ENCODE measurements at regions not wholly inside any gene's neighbourhood (a gene's known extent, or its start where the extent isn't known, plus 50 kb on each side); places are given as distances from the start of the nearest gene placed in this dataset.
"Not testable (repeated sequence)": the region's sequence is repeated elsewhere in the genome, so short reads cannot be mapped to it uniquely, and the experiment has no call there.

- Histone ChIP-seq H3K4me1 (ENCODE audit: low read length) (no peaks in the 10 kb centered on the region), H2AFZ (ENCODE audit: low read depth, low read length) (no peak overlapping the region), H3K79me2 (ENCODE audit: low read length) (no peaks in the 10 kb centered on the region), H4K20me1 (ENCODE audit: insufficient read depth, low read length) (no peaks in the 10 kb centered on the region), H3K9me3 (ENCODE audit: insufficient read depth, low read length) (no peaks in the 10 kb centered on the region), H3K36me3 (replicated peaks; ENCODE audit: low read depth, low read length) (no peaks in the 10 kb centered on the region), H3K27me3 (ENCODE audit: low read depth, low read length) (no peaks in the 10 kb centered on the region), H3K9ac (ENCODE audit: low read length) (no peak overlapping the region), H3K4me2 (ENCODE audit: low read length) (no peak overlapping the region), H3K4me3 (ENCODE audit: low read length) (no peak overlapping the region), H3K27ac (ENCODE audit: low read length) (no peak overlapping the region)
- TF ChIP-seq EZH2phosphoT487 (IDR thresholded peaks at IDR 0.05; ENCODE audit: low read depth) = no peak
- TF ChIP-seq CTCF (IDR thresholded peaks at IDR 0.05; ENCODE audit: low read depth, low read length) = no peak
Measured at GRCh38 chr6:102761872-102762271, 1368.4 kb downstream of the GRIK2 start.

- Histone ChIP-seq H2AFZ (ENCODE audit: low read depth, low read length) (no peak overlapping the region), H3K4me3 (ENCODE audit: low read length) (no peak overlapping the region), H3K27ac (ENCODE audit: low read length) (no peak overlapping the region), H3K79me2 (ENCODE audit: low read length) (no peaks in the 10 kb centered on the region), H3K9ac (ENCODE audit: low read length) (no peak overlapping the region), H3K27me3 (ENCODE audit: low read depth, low read length) (no peaks in the 10 kb centered on the region), H3K36me3 (replicated peaks; ENCODE audit: low read depth, low read length) (no peaks in the 10 kb centered on the region), H3K4me2 (ENCODE audit: low read length) (no peak overlapping the region), H4K20me1 (ENCODE audit: insufficient read depth, low read length) (no peaks in the 10 kb centered on the region), H3K9me3 (ENCODE audit: insufficient read depth, low read length) (no peaks in the 10 kb centered on the region), H3K4me1 (ENCODE audit: low read length) (no peaks in the 10 kb centered on the region)
- TF ChIP-seq EZH2phosphoT487 (IDR thresholded peaks at IDR 0.05; ENCODE audit: low read depth) (no peak), CTCF (IDR thresholded peaks at IDR 0.05; ENCODE audit: low read depth, low read length) (no peak)
Measured at GRCh38 chr6:102759415-102759814, 1365.9 kb downstream of the GRIK2 start.

DNA sequence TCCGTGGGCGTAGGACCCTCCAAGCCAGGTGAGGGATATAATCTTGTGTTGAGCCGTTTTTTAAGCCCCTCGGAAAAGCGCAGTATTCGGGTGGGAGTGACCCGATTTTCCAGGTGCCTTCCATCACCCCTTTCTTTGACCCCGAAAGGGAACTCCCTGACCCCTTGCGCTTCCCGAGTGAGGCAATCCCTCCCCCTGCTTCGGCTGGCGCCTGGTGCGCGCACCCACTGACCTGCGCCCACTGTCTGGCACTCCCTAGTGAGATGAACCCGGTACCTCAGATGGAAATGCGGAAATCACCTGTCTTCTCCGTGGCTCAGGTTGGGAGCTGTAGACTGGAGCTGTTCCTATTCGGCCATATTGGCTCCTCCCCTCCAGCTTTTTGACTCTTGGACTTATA lies 1365.0 kb downstream of the GRIK2 start:
- H3K36me3 ChIP-seq (replicated peaks; ENCODE audit: low read depth, low read length); H3K27ac ChIP-seq (ENCODE audit: low read length); H3K9ac ChIP-seq (ENCODE audit: low read length); H3K4me1 ChIP-seq (ENCODE audit: low read length); H4K20me1 ChIP-seq (ENCODE audit: insufficient read depth, low read length); H3K4me2 ChIP-seq (ENCODE audit: low read length); H3K79me2 ChIP-seq (ENCODE audit: low read length); H2AFZ ChIP-seq (ENCODE audit: low read depth, low read length); H3K9me3 ChIP-seq (ENCODE audit: insufficient read depth, low read length); H3K4me3 ChIP-seq (ENCODE audit: low read length); H3K27me3 ChIP-seq (ENCODE audit: low read depth, low read length): not testable (repeated sequence)

DNA sequence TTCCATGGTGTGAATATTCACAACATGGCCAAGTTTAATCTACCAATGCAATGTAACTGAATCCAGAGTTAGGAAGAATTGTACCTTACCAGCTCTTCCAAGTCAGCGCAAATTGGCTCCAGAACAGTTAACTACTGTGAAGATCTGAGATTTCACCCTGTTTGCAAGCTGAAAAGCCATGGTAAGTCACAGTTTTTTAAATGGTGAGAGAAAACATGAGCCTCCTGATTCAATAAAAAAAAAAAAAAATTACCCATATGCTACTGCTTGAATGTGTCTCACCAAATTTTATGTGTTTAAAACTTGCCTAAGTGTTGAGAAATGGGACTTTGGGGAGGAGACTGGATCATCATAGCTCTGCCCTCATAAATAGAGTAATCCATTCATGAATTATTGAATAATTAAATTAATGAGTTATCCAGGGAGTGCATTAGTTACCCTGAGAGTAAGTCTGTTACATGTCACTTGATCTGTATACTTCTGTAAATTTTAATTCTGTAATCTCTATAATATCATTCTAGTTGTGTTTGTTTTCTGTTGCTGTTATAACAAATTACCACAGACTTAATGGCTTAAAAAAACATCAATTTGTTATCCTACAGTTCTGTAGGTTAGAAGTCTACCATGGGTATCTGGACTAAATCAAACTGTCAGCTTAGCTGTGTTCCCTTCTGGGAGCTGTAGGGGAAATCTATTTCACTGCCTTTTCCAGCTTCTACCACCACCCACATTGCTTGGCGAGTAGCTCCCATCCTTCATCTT lies 1355.9 kb downstream of the GRIK2 start:
- H3K9ac ChIP-seq (ENCODE audit: low read length) = no peak overlapping the region
- TF ChIP-seq CTCF (IDR thresholded peaks at IDR 0.05; ENCODE audit: low read depth, low read length) (no peak), EZH2phosphoT487 (IDR thresholded peaks at IDR 0.05; ENCODE audit: low read depth) (no peak)
- no peak overlapping the region for H3K27ac ChIP-seq (ENCODE audit: low read length)
- no peaks in the 10 kb centered on the region for H3K79me2 ChIP-seq (ENCODE audit: low read length)
- no peak overlapping the region for H3K4me3 ChIP-seq (ENCODE audit: low read length)
- no peaks in the 10 kb centered on the region for H4K20me1 ChIP-seq (ENCODE audit: insufficient read depth, low read length)
- no peaks in the 10 kb centered on the region for H3K9me3 ChIP-seq (ENCODE audit: insufficient read depth, low read length)
- no peak overlapping the region for H2AFZ ChIP-seq (ENCODE audit: low read depth, low read length)
- no peaks in the 10 kb centered on the region for H3K27me3 ChIP-seq (ENCODE audit: low read depth, low read length)
- H3K4me2 ChIP-seq (ENCODE audit: low read length) = no peak overlapping the region
- H3K4me1 ChIP-seq (ENCODE audit: low read length) = no peaks in the 10 kb centered on the region
- no peaks in the 10 kb centered on the region for H3K36me3 ChIP-seq (replicated peaks; ENCODE audit: low read depth, low read length)
